Astrocyte of the hippocampus (primary cell): ENCODE measurements at regions not wholly inside any gene's neighbourhood (a gene's known extent, or its start where the extent isn't known, plus 50 kb on each side); places are given as distances from the start of the nearest gene placed in this dataset.

Source experiments
- DNase-seq: peaks from one replicate; pipeline ENCODE4 v3.0.0; 2011; ENCODE audit warnings: low read depth, low spot score

DNA sequence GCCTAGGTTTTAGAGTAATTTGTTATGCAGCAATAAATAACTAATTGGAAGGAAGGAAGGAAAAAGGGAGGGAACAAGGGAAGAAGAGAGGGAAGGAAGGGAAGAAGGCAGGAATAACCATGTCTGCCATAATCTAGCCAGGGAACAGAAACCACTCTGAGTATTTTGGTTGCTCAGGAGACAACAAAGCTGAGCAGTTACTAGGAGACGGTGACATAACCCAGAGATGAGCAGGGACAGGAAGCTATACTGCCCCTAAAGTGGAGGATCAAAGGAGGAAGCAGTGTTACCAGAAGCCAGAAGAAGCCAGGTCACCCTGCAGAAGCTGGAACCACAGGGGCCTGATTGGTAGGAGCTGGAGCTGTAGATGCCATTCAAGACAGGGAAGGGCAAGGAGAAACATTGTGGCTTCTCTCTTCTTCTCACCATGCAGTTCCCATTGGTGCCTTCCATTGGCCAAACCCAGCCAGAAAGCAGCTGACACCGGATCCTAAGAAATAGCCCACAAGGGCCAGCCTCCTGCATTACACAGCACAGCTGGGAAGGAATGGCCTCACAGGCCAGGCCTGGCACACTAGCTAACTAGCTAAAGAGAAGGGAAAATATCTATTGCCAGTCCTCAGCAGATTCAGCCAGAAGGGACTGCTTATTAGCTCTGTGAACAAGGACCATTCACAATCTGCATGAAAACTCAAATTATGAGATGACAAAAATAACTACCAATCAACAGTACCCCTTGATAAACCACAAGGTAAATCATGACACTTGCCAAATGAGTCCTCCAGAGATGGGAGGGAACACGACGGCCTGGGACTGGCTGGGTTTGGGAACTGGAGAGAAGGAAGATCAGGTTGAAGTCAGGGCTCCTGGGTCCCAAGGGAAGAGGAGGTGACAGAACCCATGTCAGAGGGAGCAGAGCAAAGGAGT, 184.5 kb upstream of the NFE2L3 start:
- no peak for DNase-seq

DNA sequence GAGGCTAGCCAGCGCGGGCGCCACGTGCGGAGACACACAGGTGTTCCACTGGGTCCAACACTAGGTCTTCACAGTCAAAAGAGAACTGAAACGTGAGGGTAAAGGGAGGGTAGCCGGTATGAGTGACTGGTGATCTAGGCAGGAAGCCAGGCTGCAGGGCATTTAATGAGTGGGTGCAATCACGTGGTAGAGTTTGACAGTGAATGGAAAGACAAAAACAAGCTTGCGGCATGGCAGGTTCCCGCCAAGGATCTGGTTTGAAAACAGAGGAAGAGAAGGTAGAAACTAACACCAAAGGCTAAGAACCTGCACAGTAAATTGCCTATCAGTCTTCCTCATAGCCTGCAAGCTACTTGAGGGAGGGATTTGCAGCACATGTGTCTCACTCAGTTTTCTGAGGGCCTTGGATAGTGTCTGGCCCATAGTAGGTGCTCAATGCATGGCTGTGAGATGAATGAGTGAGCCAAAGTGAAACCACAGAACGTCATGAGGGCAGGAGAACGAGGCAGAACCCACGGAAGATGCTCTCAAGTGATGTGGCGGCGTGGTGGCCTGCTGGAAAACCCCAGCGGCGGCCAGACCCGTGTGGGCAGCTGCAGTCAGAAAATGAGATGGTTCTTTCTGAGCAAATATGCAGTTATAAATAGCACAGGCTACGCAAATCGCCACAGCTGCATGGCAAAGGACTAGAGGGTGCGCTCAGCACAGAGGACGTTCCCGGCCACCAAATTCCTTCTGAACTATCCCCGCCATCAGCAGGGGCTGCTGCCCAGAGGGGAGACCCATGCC, 183.6 kb upstream of the NFE2L3 start:
- DNase-seq = no peak

DNA sequence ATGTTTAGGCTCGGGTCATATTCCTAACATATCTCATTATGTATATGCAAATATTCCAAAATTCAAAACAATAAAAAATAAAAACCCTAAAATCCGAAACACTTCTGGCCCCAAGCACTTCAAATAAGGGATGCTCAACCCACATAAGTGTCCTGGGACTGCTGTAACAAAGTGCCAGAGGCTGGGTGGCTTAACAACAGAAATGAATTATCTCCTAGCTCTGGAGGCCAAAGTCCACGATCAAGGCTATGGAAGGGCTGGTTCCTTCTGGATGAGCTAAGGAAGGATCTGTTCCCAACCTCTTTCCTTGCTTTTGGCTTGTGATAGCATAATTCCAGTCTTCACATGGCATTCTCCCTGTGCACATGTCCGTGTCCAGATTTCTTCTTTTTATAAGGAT, 181.6 kb upstream of the NFE2L3 start:
- DNase-seq = no peak

DNA sequence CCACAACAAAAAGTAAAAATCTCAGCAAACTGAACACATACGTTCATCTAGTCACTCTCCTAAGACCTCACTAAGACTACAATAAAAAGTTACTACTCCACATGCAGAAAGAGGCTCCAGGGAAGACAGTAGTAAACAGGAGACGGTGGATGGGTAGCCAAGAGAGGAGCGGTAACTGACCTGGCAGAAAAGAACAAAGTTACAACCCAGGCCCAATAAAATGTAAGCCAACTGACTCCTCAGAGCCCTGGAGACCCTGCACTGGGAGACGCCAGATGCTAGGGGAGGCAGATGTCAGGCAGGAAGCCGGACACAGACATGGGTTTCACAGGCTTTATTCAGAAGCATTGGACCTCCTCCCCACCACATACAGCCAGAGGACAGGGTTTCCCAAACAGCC, 181.1 kb upstream of the NFE2L3 start:
- no peak for DNase-seq

DNA sequence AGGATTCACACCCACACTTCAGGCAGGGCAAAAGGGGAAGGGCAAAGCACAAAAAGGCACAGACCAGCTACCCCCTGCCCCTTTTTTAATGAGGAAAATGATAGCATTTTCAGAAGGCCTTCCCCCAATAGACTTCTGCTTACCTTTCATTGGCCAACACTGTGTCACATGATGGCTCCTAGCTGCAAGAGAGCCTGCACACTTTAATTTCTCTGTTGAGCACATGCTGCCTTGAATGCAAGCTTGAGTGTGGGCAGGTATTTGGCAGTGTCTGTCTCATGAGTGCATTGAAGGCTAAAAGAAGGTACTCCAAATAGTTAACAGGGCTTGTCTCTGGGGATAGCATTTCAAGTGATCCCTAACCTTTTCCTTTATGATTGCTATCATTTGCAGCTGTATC, 175.4 kb upstream of the NFE2L3 start:
- DNase-seq = no peak

DNA sequence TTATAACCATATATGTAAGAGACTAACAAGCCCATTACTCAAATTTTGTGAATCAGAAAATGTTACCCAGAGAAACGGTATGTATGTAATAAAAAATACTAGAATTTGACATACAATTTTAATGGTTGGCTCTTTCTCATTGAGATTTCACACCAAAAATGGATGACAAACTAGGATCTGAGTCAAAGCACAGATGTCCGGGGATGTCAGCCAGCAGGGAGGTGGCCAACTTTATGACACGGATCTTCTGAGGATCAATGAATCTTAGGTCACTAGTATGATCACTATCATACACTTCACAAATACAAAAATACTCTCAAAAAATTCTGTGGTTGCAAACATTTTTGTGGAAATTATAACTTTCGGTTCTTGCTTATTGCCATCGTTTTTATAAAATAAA, 173.5 kb upstream of the NFE2L3 start:
- no peak for DNase-seq

DNA sequence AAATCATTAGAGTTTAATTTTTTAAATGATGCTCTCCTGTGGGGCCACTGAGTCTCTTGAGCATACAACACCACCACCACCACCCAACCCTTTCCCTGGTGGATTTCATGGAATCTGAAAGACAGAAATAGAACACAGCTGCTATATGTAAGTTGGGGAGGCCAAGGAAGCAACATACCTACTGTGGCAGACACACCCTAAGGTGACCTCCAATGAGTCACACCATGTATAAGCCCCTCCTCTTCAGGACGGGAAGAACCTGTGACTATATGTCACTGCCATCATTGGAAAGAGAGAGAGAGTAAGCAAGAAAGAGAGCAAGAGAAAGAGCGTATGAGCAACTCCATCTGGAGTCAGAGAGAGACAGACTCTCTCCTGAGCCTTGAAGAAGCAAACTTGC, 172.4 kb upstream of the NFE2L3 start:
- no peak for DNase-seq

DNA sequence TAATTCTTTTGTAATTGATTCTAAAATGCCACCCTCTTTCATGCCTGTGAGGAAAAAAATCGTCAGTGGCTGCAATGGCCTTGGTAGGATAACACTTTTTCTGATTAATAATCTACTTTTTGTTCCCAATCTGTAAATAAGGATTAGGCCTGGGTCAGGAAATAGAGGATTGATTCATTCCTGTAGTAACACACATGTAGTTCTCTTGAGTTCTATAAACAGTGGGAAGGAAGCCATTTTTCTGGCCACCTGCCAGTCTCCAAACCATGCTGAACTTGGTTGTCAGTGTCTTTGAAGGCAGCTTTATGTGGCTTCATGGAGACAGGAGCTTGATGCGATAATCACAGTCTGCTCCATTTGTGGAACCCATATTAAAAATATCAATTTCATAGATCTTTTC, 169.3 kb upstream of the NFE2L3 start:
- no peak for DNase-seq

DNA sequence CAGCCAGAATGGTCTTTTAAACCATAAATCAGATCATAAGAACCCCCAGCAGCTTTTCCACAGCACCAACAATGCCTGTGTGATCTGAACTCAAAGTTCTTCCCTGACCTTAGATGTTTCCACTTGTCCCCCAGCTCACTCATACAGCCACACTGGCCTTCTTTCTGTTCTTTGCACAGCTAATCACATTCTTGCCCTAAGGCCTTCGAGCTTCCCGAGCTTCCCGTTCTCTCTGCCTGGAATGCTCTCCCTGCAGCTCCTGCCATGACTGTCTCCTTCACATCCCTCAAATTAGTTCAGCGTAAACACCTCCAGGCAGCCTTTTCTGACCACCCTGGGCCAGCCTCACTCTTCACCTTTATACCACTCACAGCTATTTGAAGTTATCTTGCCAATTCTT, 166.8 kb upstream of the NFE2L3 start:
- DNase-seq = no peak

DNA sequence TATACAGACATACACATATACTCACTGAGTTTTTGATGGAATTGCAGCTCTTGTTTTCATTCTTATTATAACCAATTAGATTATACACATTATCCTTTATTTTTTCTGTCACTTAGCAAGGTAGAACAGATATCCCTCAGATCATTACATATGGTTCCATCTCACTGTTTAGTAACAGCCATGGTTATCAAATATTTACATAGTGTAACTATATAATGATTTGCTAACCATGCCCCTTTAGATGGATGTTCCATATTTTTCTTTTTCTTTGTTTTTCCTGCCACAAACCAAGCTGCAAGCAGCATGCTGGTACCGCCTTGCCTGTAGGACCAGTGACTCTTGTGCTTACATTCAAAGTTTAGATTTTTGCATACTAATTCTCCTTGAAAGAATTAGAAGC, 163.4 kb upstream of the NFE2L3 start:
- no peak for DNase-seq

DNA sequence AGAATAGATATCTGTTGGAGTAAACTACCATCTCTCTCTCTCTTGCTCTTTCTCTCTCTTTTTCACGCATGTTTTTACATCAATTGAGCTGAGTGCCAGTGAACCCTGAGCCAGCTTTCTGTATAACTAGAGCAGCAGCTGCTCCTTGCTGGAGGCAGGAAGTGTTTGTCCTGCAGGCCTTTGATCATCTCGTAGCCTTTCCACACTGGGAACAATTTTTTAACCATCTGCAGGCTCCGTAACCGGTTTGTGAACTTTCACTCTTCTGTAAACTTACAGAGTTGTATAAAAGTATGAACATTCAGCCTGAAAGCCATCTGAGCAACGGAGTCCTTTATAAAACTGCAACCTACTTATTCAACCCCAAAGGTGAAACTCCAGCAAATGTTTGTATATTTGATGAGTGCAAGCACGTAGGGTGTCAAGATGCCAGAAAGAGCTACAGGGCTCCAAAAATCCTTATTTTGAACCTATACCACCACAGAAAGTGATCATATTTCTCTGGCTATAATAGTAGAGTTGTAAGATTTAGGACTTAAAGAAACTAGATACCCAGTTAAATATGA, 162.8 kb upstream of the NFE2L3 start:
- DNase-seq = no peak

DNA sequence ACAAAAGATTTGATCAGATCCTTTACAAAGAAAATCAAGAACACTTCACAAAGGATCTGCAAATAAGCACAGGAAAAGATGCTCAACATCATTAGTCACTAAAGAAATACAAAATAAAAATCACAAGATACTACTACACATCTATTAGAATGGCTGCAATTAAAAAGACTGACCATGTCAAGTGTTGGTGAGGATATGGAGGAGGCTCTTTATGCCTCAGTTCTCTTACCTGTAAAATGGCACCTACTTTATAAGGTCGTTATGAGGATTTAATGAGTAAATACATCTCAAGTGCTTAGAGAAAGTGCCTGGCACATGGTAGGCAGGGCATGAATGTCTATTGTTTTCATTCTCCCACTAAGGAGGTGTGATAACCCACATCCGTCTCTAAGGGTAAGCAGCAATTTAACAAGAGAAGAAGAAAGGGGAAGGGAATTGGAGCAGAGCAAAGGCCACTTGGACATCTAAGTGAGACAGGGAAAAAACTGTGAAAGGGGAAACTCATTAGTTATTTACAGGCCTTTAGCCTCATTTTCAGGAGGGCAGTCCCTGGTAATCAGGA, 157.5 kb upstream of the NFE2L3 start:
- no peak for DNase-seq

DNA sequence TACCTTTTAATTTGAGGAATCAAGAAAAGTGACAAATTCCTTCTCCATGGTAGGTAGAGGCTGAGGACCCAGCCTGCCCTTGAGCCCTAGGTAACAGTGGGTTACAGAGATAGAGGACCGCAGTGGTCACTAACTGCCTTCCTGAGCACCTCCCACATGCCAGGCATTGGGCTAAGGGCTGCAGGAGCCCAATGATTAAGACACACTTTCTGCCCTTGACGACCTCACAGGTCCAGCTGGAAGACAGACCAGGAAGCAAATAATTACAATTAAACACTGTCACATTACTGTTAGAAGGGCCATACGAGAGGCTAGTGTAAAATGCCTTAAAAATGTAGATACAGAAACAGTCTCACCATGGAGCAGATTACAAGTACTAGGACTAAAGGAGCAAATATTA, 156.8 kb upstream of the NFE2L3 start:
- no peak for DNase-seq

DNA sequence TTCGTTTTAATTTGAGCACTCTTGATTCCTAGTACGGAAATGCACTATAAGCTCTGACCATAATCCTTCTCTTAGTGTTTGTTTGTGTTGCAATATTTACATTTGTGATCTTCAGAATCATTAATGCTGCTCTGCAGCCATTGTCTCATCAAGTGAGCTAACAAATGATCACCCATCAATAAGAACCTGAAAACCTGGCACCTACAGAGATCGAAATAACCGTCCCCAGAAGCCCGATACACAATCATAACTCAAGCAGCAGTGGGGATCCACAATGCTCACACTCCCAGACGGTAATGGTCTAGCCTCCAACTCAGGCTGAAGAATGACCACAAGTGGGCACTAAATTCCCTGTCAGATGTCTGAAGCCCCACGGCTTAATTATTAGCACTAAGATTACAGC, 156.0 kb upstream of the NFE2L3 start:
- no peak for DNase-seq

DNA sequence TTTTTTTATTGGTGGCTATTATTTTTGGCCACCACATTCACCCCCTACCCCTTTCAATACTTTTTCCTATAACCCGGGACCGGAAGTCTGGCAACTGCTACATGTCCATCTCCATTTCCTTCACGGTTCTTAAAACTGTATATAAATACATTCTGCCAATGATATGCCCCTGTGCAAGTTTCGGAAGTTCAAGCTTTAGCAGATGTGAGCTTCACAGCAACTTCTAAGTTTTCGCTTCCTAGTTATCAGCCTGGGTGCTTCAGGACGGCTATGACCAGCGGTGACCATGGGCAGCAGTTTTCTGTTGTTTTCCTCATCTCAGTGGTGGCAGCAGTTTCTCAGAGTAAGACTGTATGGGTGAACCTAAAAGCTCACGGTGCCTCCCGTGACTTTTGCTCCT, 153.5 kb upstream of the NFE2L3 start:
- DNase-seq = no peak

DNA sequence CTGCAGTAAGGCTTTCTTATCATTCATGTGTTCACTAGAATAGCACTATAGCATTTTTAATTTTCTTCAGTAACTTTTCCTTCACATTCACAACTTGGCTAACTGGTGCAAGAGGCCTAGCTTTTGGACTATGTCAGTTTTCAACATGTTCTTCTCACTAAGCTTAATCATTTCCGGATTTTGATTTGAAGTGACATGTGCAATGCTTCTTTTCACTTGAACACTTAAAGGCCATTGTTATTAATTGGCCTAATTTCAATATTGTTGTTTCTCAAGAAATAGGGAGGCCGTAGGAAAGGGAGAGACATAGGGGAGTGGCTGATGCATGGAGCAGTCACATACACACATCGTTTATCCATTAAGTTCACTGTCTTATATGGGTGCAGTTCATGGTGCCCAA, 151.2 kb upstream of the NFE2L3 start:
- DNase-seq = no peak

DNA sequence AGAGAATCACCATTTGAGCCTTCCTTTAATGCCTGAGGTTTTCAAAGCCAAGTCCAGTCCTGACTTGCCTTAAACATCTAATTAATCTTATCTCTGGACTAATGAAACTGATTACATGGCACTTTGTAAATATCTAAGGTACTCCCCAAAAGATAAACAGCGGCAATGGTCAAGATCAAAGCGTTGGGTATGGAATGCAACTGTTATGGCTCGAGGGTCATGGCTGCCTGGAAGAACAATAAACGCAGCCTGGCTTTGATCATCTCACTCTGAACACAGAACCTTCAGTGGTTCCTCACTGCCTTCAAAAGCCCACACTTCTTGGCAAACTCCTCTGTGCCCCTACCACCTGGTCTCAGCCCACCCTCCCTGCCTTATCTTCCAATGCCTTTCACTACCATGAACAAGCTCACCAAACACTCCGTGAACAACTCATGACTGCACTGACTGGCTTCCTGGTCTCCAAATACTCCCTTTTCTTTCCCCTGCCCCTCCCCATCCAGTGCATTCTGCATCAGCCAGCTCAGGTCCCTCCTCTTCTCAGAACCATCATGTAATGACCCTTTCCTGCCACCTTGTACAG, 150.2 kb upstream of the NFE2L3 start:
- no peak for DNase-seq

DNA sequence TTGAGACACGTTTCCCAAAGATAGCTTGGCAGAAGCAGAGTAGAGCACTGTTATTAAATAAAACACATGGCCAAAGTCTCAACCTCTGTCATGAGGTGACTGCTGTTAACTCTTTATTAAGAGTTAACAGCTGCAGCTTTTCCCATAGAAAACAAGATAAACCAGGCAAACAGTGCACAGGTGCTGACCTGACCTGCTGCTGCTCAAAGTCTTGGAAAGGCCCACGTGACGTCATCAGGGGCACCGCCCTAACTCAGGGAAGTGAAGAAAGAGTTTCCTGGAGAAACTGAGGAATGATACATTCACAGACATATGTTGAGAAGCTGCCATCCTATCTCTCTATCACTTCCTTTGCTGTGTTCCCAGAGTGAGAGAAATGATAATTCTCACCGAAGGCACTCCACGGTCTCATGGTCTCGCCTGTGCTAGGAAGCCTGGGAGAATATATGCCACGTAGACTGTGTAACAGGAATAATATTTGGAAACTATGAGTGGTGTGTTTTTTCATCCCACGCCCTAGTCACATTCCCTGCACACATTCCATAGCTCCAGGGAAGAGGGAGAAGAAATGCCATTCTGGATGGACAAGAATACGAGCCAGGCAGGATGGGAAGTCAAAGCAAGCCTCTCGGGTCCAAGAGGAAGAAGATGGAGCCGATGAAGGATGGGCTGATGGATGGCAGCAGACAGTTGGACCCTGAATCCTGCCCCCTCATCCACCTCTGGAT, 146.2 kb upstream of the NFE2L3 start:
- DNase-seq = no peak

DNA sequence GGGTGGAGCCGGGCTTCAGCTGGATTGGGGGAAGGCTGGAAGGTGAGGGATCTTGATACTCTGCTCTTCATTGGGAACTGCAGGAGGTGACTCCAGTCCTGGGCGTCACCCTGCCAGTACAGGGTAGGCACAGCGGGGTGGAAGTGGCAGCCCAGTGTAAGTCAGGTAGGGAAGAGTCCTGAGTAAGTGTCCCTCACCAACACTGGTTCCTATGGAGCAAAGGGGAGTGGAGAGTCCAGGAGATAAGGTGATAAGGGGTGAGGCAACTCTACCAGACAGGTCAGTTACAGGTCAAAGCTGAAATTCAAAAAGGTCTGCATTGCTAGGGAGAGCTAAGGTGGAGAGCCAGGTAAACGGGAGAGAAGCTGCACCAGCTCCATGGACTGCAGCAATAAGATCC, 145.6 kb upstream of the NFE2L3 start:
- no peak for DNase-seq

DNA sequence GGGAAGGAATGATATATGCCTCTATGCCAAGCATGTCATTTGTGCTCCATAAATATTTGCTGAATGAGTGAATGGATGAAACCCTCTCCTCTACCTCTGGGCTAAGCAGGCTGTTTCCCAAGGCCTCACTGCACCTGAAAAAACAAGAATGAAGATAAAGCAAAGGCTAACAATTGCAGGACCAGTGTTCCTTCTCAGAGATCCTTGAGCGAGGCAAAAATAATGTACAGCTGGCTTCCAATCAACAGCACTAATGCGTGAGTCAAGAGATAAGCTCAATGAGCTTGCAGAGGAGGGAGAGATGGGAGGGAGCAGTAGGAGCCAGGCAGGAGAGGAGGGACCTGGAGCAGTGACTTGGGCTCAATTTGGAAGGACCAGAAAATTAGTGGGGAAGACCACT, 144.5 kb upstream of the NFE2L3 start:
- no peak for DNase-seq

DNA sequence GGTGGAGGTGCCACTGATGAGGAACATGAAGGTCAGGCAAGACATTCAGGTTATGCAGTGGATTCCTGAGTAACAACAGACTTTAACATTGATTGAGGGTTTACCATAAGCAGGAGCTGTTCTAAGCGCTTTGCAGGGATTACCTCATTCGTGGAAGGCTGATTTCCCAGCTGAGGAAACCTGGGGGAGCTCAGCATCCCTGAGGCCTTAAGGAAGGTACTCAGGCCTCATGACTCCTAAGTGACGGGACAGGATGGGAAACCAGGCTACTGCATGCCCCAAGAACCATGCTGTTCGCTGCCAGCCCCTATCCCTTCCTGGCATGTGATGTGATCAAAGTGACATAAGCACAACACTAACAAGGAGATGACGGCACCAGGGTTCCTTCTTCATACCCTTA, 143.6 kb upstream of the NFE2L3 start:
- DNase-seq = no peak
